ENCODE measurements at regions not wholly inside any gene's neighbourhood (a gene's known extent, or its start where the extent isn't known, plus 50 kb on each side); places are given as distances from the start of the nearest gene placed in this dataset.

DNA sequence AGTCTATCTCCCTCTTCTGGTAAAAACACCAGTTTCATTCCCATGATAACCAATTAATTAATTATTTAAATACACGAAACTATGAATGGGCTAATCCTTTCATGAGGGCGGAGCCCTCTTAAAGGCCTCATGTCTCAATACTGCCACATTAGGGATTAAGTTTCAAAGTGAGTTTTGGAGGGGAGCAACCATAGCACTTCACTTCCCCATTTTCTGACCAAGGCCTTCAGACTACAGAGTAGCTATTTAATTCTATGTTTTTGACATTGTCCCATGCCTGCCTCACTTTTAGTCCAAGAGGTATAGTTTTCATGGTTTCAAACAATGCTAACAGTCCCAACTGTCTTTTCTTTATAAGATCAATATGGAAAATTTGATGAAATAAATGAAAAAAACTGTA lies 618.6 kb downstream of the ZWINT start:
- H3K4me2 ChIP-seq (ENCODE audit: insufficient read depth in 1 of 2, low read depth in 2 of 2, low read length in 2 of 2): no peak overlapping the region
- no peak for DNase-seq (ENCODE audit: low read depth in 1 of 2, low spot score in 2 of 2)
- H3K27me3 ChIP-seq (replicated peaks in 1 of 4; ENCODE audit: control insufficient read depth in 3 of 4, extremely low read depth in 1 of 4, insufficient read depth in 3 of 4, low read length in 3 of 4): peaks cover 0 to 2% (median 0%) of the 10 kb centered on the region in 4 experiments; a peak in 1 of 7 replicates
- H2AK5ac ChIP-seq (ENCODE audit: low read depth, low read length): no peak overlapping the region
- no peak overlapping the region for H3K27ac ChIP-seq (ENCODE audit: low read depth, low read length)
- no peaks in the 10 kb centered on the region for H4K20me1 ChIP-seq (replicated peaks in 1 of 2; ENCODE audit: control insufficient read depth in 1 of 2, insufficient read depth in 2 of 2, low read length in 2 of 2)
- FAIRE-seq: no peak
- no peak overlapping the region for H2BK15ac ChIP-seq (ENCODE audit: low read length)
- no peak overlapping the region for H4K91ac ChIP-seq (replicated peaks; ENCODE audit: insufficient read length, low read length)
- no peak overlapping the region for H3K23ac ChIP-seq (ENCODE audit: insufficient read length)
- no peak overlapping the region for H4K5ac ChIP-seq (ENCODE audit: insufficient read length, low read depth, low read length)
- peaks cover 0 to 3% (median 0%) of the 10 kb centered on the region in 4 experiments; a peak in 2 of 7 replicates for H3K4me1 ChIP-seq (replicated peaks in 1 of 4; ENCODE audit: control insufficient read depth in 3 of 4, insufficient read depth in 4 of 4, low read length in 3 of 4)
- no peaks in the 10 kb centered on the region for H3K79me1 ChIP-seq (ENCODE audit: low read depth, low read length)
- H3K36me3 ChIP-seq (ENCODE audit: control insufficient read depth in 2 of 4, insufficient read depth in 4 of 4, low read length in 3 of 4): no peaks in the 10 kb centered on the region
- ChIA-PET CTCF (ENCODE audit: partially characterized antibody) (no interaction called here), POLR2A (ENCODE audit: partially characterized antibody) (no interaction called here)
- WGBS, 2 experiments (ENCODE audit: extremely low coverage in 1 of 2, insufficient coverage in 1 of 2, insufficient read length in 1 of 2, insufficient replicate concordance in 2 of 2, low coverage in 1 of 2, low lambda C conversion rate in 2 of 2, missing lambda C conversion rate in 1 of 2): 97% methylated on average over 2 of the region's 2 CpGs; no CpG with 5 or more reads in 1 of the 2 experiments
- TF ChIP-seq PHF8 (conservative IDR thresholded peaks at IDR 0.05; ENCODE audit: low read depth, low read length) (no peak), JUN (IDR thresholded peaks at IDR 0.05; ENCODE audit: low read depth, low read length) (no peak), GTF2F1 (IDR thresholded peaks at IDR 0.05; ENCODE audit: borderline replicate concordance, low read depth, low read length) (no peak), TAF7 (optimal IDR thresholded peaks at IDR 0.05; ENCODE audit: borderline replicate concordance, low read depth, low read length) (no peak), SP4 (IDR thresholded peaks at IDR 0.05; ENCODE audit: low read length) (no peak), HDAC6 (IDR thresholded peaks at IDR 0.05; ENCODE audit: low read depth, low read length) (no peak), POLR2AphosphoS5 (IDR thresholded peaks at IDR 0.05; ENCODE audit: low read depth, low read length) (no peak)
- TF ChIP-seq, protein P1, sequence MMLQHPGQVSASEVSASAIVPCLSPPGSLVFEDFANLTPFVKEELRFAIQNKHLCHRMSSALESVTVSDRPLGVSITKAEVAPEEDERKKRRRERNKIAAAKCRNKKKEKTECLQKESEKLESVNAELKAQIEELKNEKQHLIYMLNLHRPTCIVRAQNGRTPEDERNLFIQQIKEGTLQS (IDR thresholded peaks at IDR 0.05; ENCODE audit: insufficient read depth, low read depth, low read length): no peak
- TF ChIP-seq, protein P2, sequence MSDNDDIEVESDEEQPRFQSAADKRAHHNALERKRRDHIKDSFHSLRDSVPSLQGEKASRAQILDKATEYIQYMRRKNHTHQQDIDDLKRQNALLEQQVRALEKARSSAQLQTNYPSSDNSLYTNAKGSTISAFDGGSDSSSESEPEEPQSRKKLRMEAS (IDR thresholded peaks at IDR 0.05): no peak
- no peak overlapping the region for H3K9ac ChIP-seq (replicated peaks in 1 of 4; ENCODE audit: extremely low read depth in 1 of 4, low read depth in 3 of 4, low read length in 3 of 4)
- H3K18ac ChIP-seq (ENCODE audit: extremely low read depth, low read length): no peak overlapping the region
- H2BK20ac ChIP-seq (ENCODE audit: low read length): no peak overlapping the region
- no peaks in the 10 kb centered on the region for H3K9me3 ChIP-seq (ENCODE audit: insufficient read depth in 2 of 2, low read depth in 1 of 2, low read length in 1 of 2)
- no peaks in the 10 kb centered on the region for H3K23me2 ChIP-seq (ENCODE audit: low read depth, low read length)
- H2BK5ac ChIP-seq (ENCODE audit: low read depth, low read length): no peak overlapping the region
- H3K14ac ChIP-seq (ENCODE audit: insufficient read length): no peak overlapping the region
- no peak overlapping the region for H3K56ac ChIP-seq (replicated peaks; ENCODE audit: insufficient read length, low read depth, low read length)
- H3K4me3 ChIP-seq (ENCODE audit: extremely low read depth in 1 of 4, insufficient read depth in 2 of 4, low read depth in 3 of 4, low read length in 4 of 4): no peak overlapping the region
- no peak overlapping the region for H4K8ac ChIP-seq (ENCODE audit: extremely low read depth, insufficient read depth, low read length)
- no peaks in the 10 kb centered on the region for H3K79me2 ChIP-seq (ENCODE audit: control insufficient read depth in 1 of 2, insufficient read depth in 2 of 2, low read length in 2 of 2)
- H2AFZ ChIP-seq (ENCODE audit: low read length): no peak overlapping the region
- H2BK12ac ChIP-seq (ENCODE audit: low read depth, low read length): no peak overlapping the region
- H2BK120ac ChIP-seq (replicated peaks; ENCODE audit: low read depth, low read length): no peak overlapping the region
- H3K4ac ChIP-seq (replicated peaks; ENCODE audit: insufficient read length, low read depth, low read length): no peak overlapping the region

Data from H1 (cell line).